ENCODE measurements at regions not wholly inside any gene's neighbourhood (a gene's known extent, or its start where the extent isn't known, plus 50 kb on each side); places are given as distances from the start of the nearest gene placed in this dataset.

DNA sequence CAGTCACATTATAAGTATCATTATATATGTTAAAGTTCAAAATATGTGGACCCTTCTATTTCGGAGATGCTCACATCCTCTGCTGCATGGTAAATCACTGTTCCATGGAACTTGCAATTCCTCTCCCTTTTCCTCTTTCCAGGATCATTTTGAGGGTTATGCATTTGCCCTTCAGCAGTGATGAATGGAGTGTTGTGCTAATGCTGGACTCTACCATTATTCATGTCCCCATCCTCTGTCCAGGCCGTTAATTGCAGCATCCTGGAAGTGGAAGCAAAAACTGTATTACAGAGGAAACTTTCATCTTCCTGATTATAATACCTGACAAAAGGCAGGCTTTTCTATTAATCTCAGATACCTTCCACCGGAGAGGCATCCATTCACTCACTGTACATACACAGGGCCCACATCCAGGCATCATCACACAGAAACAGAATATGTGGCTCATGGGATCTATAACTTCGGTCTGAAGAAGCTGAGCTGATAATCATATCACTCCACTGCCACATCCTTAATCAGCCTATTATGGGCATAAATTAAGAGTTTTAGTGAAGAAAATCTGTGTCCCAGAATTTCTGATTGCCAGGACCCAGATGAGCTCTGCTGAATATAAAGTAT, 65.0 kb upstream of the ACO1 start:
- no peak for DNase-seq

DNA sequence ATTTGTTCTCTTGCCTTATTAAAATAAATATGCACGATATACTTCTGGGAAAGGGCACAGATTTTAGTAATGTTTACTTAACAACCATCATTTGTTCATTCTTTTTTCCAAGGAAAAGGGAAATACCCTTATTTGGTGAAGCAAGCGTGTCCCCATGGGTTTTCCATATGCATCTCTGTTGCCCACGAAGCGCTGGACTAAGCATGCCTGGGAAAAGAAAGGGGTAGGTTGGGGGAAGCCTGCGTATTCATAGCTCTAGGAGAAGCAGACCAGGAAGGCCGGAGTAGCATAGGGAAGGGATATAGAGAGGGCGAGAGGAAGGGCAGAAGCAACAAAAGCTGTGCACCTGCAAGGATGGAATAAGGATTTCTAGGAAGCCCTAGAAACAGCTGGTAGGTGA, 61.8 kb upstream of the ACO1 start:
- DNase-seq: no peak

DNA sequence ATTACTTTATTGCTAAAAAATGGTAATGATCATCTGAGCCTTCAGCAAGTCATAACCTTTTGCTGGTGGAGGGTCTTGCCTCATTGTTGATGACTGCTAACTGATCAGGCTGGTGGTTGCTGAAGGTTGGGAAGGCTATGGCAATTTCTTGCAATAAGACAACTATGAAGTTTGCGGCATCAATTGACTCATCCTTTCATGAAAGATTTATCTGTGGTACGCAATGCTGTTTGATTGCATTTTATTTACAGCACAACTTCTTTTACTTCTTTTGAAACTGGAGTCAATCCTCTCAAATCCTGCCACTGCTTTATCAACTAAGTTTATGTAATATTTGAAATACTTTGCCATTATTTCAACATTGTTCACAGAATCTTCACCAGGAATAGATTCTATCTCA, 58.3 kb upstream of the ACO1 start:
- no peak for DNase-seq

DNA sequence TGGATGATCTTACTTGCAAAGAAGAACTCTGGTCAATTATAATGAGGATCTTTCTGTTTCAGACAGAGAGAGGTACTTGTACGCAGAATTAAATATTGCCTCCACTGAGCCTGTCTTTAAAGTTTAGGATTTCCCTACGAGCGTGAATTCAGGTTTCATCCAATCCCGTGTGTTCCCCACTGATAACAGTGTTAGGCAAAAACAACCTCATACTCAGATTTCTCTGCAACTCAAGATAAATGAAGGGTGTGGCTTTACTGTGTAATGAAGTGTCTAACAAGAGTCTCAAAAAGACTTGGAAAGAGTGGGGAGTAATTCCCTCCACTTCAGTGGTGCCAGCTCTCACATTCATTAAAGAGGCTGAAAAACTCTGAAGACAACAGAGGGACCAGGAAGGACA, 53.2 kb upstream of the ACO1 start:
- DNase-seq: no peak

DNA sequence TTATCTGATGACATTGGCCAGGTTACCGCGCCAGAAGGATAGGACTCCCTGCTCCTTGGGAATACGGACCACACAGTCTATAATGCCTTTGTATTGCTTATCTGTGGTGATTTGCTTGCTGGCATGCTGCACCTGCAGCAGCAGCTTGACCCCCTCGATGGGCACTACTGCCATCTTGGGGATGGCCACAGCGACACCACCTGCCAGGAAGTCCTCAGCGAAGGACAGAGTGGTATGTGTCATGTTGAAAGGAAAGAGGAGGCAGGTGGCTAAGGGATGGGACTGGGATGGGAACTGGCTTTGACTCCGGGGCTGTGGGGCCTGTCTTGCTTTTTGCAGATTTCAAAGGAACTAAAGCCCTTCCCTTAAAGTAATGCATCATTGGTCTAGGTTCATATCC, 50.3 kb upstream of the ACO1 start:
- no peak for DNase-seq

Measured in NCI-H2081 (cell line).